H1 (cell line): ENCODE measurements at regions not wholly inside any gene's neighbourhood (a gene's known extent, or its start where the extent isn't known, plus 50 kb on each side); places are given as distances from the start of the nearest gene placed in this dataset.

ENCODE experiments used
- ATF3 ChIP-seq: IDR thresholded peaks from 2 replicates; pipeline ENCODE4 v1.6.1; 2011; ENCODE audit warnings: low read depth, mild to moderate bottlenecking, low read length; ENCODE audit not compliant: insufficient read depth
- BACH1 ChIP-seq: IDR thresholded peaks from 2 replicates; pipeline ENCODE4 v1.6.1; 2012; ENCODE audit warnings: low read length, improper control_type of control experiment
- BRCA1 ChIP-seq: IDR thresholded peaks from 2 replicates; pipeline ENCODE4 v1.6.1; 2012; ENCODE audit warnings: low read depth, low read length, improper control_type of control experiment
- CBX8 ChIP-seq: fragments of 300-800, 300-1000 bp; sonication (generic); IDR thresholded peaks from 2 replicates; pipeline ENCODE4 v1.7.1; 2016; ENCODE audit warnings: low read depth, low read length, borderline replicate concordance
- EP300 ChIP-seq, 2 experiments: IDR thresholded peaks; 1 replicate in 1 of 2; 2 replicates in 1 of 2; pipeline ENCODE4 v1.6.1; 2011 to 2012; ENCODE audit warnings: low read depth in 2 of 2, low read length in 2 of 2, mild to moderate bottlenecking in 2 of 2, borderline replicate concordance in 1 of 2, inconsistent platforms in 1 of 2, moderate library complexity in 1 of 2

DNA sequence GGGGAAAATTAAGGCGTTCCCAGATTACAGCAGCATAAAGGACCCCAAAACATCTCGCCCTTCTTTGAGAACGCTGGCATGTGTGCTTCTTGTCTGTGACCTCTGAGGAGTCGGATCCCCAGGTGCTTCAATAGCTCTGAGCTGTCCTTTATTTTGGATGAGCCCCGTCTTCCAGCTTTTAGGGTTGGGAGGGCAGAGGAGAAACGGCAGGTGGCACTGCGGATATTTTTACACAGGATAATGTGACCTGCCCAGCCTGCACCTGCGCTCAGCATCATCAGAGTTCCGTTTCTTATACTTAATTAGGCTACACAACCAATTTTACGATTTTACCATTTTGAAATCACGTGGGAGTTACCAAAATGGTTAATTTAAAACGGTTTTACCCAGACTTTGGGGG is 147.7 kb upstream of the RPS6KA2 start (continued):
- TF ChIP-seq EP300 (IDR thresholded peaks at IDR 0.05; ENCODE audit: borderline replicate concordance in 1 of 2, low read depth in 2 of 2, low read length in 2 of 2) (no peak), CBX8 (no peak), BRCA1 (no peak), BACH1 (no peak), ATF3 (no peak)
